Stimulated activated CD8-positive, alpha-beta memory T cell treated with anti-CD3 and anti-CD28 coated beads, Interleukin-2, amount 100 ng/mL, for 1 hour (primary cell): ENCODE measurements at regions not wholly inside any gene's neighbourhood (a gene's known extent, or its start where the extent isn't known, plus 50 kb on each side); places are given as distances from the start of the nearest gene placed in this dataset.

Experiments used
- DNase-seq, 2 donors: peaks; one replicate each; pipeline ENCODE4 v3.0.0-alpha.2; 2020; ENCODE audit warnings: low read depth in 2 of 2

DNA sequence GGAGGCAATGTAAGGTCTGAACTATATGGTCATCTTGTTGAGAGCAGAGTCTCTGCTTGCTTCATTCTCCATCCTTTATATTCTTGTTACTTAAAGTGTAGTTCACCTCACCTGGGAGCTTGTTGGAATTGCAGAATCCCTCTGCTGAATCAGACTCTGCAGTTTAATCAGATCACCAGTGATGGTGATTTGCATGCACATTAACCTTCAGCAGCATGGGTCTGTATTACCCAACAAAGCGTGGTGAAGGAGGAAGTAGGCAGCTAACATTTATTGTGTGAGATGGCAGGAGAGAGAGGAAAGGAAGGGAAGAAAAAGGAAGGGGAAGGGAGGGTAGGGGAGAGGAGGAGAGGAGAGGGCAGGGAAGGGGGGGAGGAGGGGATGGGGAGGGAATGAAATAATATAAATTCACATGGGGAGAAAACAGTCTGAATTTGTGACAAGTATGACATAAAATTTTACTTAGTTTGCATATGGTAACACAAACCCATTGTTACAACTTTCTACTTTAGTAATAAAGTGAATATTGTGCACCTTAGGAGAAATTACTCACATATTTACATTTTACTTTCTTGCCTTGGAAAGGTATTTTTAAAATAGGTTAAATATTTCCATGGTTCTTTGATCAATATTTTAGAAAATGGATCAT, 740.7 kb downstream of the DHX35 start:
- no peak for DNase-seq

- no peak for DNase-seq
These were observed 738.4 kb downstream of the DHX35 start for GRCh38 chr20:39700528-39700927.

DNA sequence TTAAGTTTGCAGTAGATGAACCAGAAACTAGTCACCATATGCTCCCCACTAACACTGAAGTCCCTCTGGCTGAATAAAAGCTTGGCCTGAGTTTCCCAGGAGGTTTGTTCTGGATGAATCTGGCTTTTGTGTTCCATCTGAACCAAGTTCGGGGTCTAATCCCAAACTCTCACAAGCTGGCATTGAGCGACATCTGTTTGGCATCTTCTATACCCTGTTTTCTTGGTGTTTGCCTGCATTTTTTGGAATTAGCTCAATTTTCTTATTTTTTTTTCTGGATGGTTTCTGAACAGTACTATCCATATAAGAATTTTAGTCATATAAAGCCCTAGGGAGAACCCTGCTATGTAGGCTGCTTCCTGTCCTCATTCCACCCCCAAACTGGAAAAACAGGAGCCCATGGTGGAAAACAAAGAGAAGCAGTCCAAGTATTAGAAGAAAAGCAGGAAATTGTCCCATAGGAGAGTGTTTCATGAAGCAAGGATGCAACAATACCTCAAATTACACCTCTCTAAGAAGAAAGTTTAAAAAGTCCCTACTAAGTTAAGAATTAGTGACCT, 737.1 kb downstream of the DHX35 start:
- DNase-seq = no peak

- DNase-seq = no peak
These were observed 736.6 kb downstream of the DHX35 start for GRCh38 chr20:39698752-39699151.

GRCh38 chr20:39691151-39691862, 729.2 kb downstream of the DHX35 start:
- DNase-seq = no peak

GRCh38 chr20:39676857-39677391, 714.8 kb downstream of the DHX35 start:
- no peak for DNase-seq

DNA sequence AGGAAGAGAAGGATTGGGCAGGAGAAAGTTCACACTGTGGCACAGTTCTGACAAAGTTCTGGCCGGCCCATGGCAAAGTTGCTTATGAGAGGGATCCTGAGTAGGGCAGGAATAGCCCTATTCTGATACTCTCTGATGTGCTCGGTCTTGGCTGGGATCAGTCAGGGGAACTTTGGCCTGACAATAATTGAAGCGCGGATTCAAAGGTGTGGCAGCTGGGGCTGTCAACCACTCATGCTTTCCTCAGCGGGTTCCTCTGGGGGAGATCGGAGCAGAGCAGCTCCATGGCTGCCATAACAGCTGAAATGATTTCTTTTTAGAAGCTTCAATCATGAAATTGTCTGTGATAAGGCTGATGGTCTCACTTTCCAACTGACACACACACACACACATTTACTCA, 714.1 kb downstream of the DHX35 start:
- no peak for DNase-seq

GRCh38 chr20:39674842-39675241, 712.7 kb downstream of the DHX35 start:
- no peak for DNase-seq

DNA sequence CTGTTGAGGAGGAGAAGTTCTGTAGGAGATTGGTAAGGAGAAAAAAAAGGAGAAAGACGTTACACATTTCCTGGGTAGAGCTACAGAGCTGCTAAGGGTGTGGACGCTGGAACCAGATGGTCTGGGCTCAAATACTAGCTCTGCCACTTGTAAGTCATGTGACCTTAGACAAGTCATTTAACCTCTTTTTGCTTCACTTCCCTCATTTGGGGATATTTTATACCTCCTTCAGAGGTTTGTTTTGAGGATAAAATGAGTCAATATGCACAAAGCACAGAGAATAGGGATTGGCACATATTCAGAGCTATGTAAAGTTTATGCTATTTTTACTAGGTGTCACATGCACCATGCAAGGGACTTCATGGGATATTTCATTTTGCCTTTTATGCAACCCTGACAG, 708.8 kb downstream of the DHX35 start:
- no peak for DNase-seq

GRCh38 chr20:39669659-39670058, 707.5 kb downstream of the DHX35 start:
- DNase-seq = no peak

GRCh38 chr20:39668038-39668437, 705.9 kb downstream of the DHX35 start:
- DNase-seq = no peak

GRCh38 chr20:39661833-39662232, 699.7 kb downstream of the DHX35 start:
- no peak for DNase-seq

- DNase-seq = no peak
These were observed 698.8 kb downstream of the DHX35 start for GRCh38 chr20:39660965-39661364.

GRCh38 chr20:39660226-39660625, 698.1 kb downstream of the DHX35 start:
- DNase-seq = no peak

GRCh38 chr20:39658662-39659409, 696.7 kb downstream of the DHX35 start:
- DNase-seq = no peak

DNA sequence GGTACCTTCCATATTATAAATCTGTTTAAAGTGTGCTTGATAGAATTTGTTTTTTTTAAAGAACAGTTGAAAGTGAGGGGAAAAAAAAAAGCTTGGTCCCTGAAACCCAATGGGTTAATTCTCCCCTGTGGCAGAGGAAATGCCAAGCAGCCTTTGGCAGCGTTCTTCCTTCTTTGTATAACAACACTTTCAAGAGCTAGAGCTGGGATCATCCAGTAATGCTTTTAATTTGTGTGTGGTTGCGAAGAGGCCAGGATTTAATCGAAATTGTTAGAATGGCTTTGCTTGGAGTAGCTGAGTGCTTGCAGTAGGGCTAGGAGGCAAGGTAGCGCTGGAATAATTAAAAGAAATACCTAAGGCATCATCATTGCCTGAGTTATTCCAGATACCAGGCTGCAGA, 692.0 kb downstream of the DHX35 start:
- no peak for DNase-seq

DNA sequence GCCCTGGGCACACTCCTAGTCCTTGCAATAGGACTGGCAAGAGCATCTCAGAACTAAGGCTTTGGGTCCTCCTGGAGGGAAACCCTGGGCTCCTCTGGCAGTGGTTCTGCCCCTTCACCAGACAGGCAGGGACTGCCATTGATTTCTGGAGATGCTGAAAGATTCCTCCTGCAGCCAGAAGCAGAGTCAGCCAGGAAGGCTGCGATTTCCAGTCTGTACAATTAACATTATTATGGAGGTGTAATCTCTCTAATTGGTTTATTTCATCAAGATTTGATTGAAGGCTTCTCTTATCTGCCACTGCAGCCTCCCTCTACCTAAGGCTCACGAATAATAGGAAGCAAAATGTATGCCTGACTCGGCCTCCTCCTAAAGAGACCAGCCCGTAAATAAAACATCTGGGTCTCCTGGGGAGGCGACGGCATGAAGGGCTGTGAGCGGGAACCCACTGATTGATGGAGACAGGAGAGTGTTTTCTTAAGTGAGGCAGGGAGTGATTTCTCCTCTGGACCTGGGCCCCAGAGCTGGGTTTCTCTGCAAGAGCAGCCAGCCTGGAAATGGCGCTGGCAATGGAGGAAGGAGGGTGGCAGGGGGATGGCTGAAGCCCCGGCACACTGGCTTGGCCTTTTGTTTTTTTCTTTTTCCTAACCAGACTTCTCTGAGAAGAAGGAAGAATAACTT, 689.6 kb downstream of the DHX35 start:
- DNase-seq = no peak

DNA sequence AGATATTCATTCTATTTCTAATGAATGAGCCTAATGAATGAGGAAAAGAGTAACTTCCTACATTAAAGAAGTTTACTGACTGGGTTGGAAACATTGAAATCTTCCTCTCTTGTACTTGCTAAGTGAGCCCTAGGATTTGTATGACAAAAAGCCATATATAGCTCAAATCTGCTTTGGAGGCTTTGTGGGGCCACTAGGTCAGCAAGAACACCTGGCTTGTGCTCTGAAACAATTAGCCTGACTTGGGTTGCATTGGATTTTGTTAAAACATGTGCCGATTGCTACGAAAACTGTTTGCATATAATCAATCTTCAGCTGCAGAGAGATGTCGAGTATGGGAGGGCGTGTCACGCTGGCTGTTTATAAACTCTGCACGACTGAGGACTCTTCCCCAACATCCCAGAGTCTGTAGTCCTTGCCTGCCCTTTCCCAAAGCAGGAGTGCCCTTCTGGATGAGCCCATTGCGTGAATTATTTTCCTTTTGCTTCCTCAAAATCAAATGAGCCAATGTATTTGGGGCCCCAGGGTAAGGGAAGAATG, 684.8 kb downstream of the DHX35 start:
- no peak for DNase-seq

GRCh38 chr20:39645131-39645530, 683.0 kb downstream of the DHX35 start:
- no peak for DNase-seq

GRCh38 chr20:39643292-39643691, 681.1 kb downstream of the DHX35 start:
- no peak for DNase-seq

GRCh38 chr20:39641423-39641822, 679.3 kb downstream of the DHX35 start:
- no peak for DNase-seq
